ENCODE measurements at regions not wholly inside any gene's neighbourhood (a gene's known extent, or its start where the extent isn't known, plus 50 kb on each side); places are given as distances from the start of the nearest gene placed in this dataset.

- TF ChIP-seq ELF4 (IDR thresholded peaks at IDR 0.05), result no peak
- TF ChIP-seq FOXA1 (IDR thresholded peaks at IDR 0.05), result no peak
- no peak for TF ChIP-seq FOXK2 (IDR thresholded peaks at IDR 0.05)
- TF ChIP-seq HDGF (IDR thresholded peaks at IDR 0.05; ENCODE audit: borderline replicate concordance), result no peak
- no peak for TF ChIP-seq ZNF384 (IDR thresholded peaks at IDR 0.05)
- TF ChIP-seq CTBP1 (IDR thresholded peaks at IDR 0.05; ENCODE audit: borderline replicate concordance), result no peak
- TF ChIP-seq SP1 (IDR thresholded peaks at IDR 0.05), result no peak
- no peak for TF ChIP-seq FOXM1 (IDR thresholded peaks at IDR 0.05; ENCODE audit: borderline replicate concordance)
These were observed 124.3 kb upstream of the MLIP start for GRCh38 chr6:53986721-53987521.
